ENCODE measurements at regions not wholly inside any gene's neighbourhood (a gene's known extent, or its start where the extent isn't known, plus 50 kb on each side); places are given as distances from the start of the nearest gene placed in this dataset.

- WGBS (ENCODE audit: insufficient coverage), result 72% methylated on average over 12 of the region's 18 CpGs
Observed at GRCh38 chr1:239954836-239955235, 136.8 kb upstream of the FMN2 start.

GRCh38 chr1:239955431-239955830 is 136.3 kb upstream of the FMN2 start:
- intact Hi-C loops (cut with micrococcal nuclease), result no loop called here

More at GRCh38 chr1:239954836-239955235, 136.8 kb upstream of the FMN2 start:
- H3K27me3 Mint-ChIP-seq (ENCODE audit: low read depth in 3 of 3), result peaks cover 7 to 14% (median 12%) of the 10 kb centered on the region in 3 donors
- Histone ChIP-seq H3K79me2 (ENCODE audit: insufficient read depth, low read length) (no peaks in the 10 kb centered on the region), H3K4me2 (replicated peaks; ENCODE audit: extremely low read depth, low read length, poor library complexity, severe bottlenecking) (no peak overlapping the region), H3K9me3 (replicated peaks in 1 of 2; ENCODE audit: control insufficient read depth in 1 of 2, insufficient read depth in 1 of 2, low read length in 2 of 2) (no peaks in the 10 kb centered on the region), H3K27ac (ENCODE audit: low read depth in 1 of 2, low read length in 2 of 2) (no peak overlapping the region), H3K36me3 (replicated peaks in 1 of 2; ENCODE audit: control insufficient read depth in 1 of 2, insufficient read depth in 2 of 2, low read length in 2 of 2) (no peaks in the 10 kb centered on the region), H3K4me1 (ENCODE audit: control insufficient read depth in 1 of 2, insufficient read depth in 2 of 2, low read length in 2 of 2) (no peaks in the 10 kb centered on the region), H3K27me3 (ENCODE audit: control insufficient read depth in 2 of 2, insufficient read depth in 2 of 2, low read length in 2 of 2) (no peaks in the 10 kb centered on the region), H2AFZ (ENCODE audit: insufficient read depth, low read depth, low read length, poor library complexity, severe bottlenecking) (no peak overlapping the region), H3K9ac (ENCODE audit: insufficient read depth, low read length, poor library complexity, severe bottlenecking) (no peak overlapping the region), H3K4me3 (replicated peaks in 1 of 3; ENCODE audit: low read depth in 2 of 3, low read length in 3 of 3) (no peak overlapping the region), H4K20me1 (ENCODE audit: insufficient read depth, low read length) (no peaks in the 10 kb centered on the region)
- no peak for DNase-seq
- no peak overlapping the region for H3K27ac Mint-ChIP-seq
- H3K4me3 Mint-ChIP-seq, result no peak overlapping the region
- peaks cover 0 to 2% (median 0%) of the 10 kb centered on the region in 7 donors for H3K9me3 Mint-ChIP-seq
- intact Hi-C loops (cut with micrococcal nuclease), result no loop called here
- no peaks in the 10 kb centered on the region for H3K4me1 Mint-ChIP-seq
- no peak for TF ChIP-seq CTCF (IDR thresholded peaks at IDR 0.05)
- H3K36me3 Mint-ChIP-seq, result no peaks in the 10 kb centered on the region

More at GRCh38 chr1:239955431-239955830, 136.3 kb upstream of the FMN2 start:
- H3K4me2 ChIP-seq (replicated peaks; ENCODE audit: extremely low read depth, low read length, poor library complexity, severe bottlenecking), result no peak overlapping the region
- H3K4me3 Mint-ChIP-seq, result no peak overlapping the region
- TF ChIP-seq CTCF (IDR thresholded peaks at IDR 0.05), result no peak
- no peaks in the 10 kb centered on the region for H3K4me1 Mint-ChIP-seq
- no peaks in the 10 kb centered on the region for H3K27me3 ChIP-seq (ENCODE audit: control insufficient read depth in 2 of 2, insufficient read depth in 2 of 2, low read length in 2 of 2)
- WGBS (ENCODE audit: insufficient coverage), result 90% methylated on average over 6 of the region's 12 CpGs
- H3K27ac ChIP-seq (ENCODE audit: low read depth in 1 of 2, low read length in 2 of 2), result no peak overlapping the region
- no peaks in the 10 kb centered on the region for H3K9me3 ChIP-seq (replicated peaks in 1 of 2; ENCODE audit: control insufficient read depth in 1 of 2, insufficient read depth in 1 of 2, low read length in 2 of 2)
- H3K4me1 ChIP-seq (ENCODE audit: control insufficient read depth in 1 of 2, insufficient read depth in 2 of 2, low read length in 2 of 2), result no peaks in the 10 kb centered on the region
- no peaks in the 10 kb centered on the region for H3K79me2 ChIP-seq (ENCODE audit: insufficient read depth, low read length)
- no peak overlapping the region for H2AFZ ChIP-seq (ENCODE audit: insufficient read depth, low read depth, low read length, poor library complexity, severe bottlenecking)
- H3K9ac ChIP-seq (ENCODE audit: insufficient read depth, low read length, poor library complexity, severe bottlenecking), result no peak overlapping the region
- H3K27ac Mint-ChIP-seq, result no peak overlapping the region
- no peaks in the 10 kb centered on the region for H3K36me3 ChIP-seq (replicated peaks in 1 of 2; ENCODE audit: control insufficient read depth in 1 of 2, insufficient read depth in 2 of 2, low read length in 2 of 2)
- H3K4me3 ChIP-seq (replicated peaks in 1 of 3; ENCODE audit: low read depth in 2 of 3, low read length in 3 of 3), result no peak overlapping the region
- no peak for DNase-seq
- peaks cover 10 to 18% (median 13%) of the 10 kb centered on the region in 3 donors for H3K27me3 Mint-ChIP-seq (ENCODE audit: low read depth in 3 of 3)
- H3K9me3 Mint-ChIP-seq, result peaks cover 0 to 2% (median 0%) of the 10 kb centered on the region in 7 donors
- no peaks in the 10 kb centered on the region for H4K20me1 ChIP-seq (ENCODE audit: insufficient read depth, low read length)
- no peaks in the 10 kb centered on the region for H3K36me3 Mint-ChIP-seq

All from CD14-positive monocyte (primary cell).